ENCODE measurements at regions not wholly inside any gene's neighbourhood (a gene's known extent, or its start where the extent isn't known, plus 50 kb on each side); places are given as distances from the start of the nearest gene placed in this dataset.

- Mint-ChIP-seq H3K36me3 (no peaks in the 10 kb centered on the region), H3K27me3 (peaks cover 1% of the 10 kb centered on the region), H3K9me3 (no peaks in the 10 kb centered on the region), H3K4me3 (no peak overlapping the region), H3K27ac (no peak overlapping the region), H3K4me1 (no peaks in the 10 kb centered on the region)
Measured at GRCh38 chr2:222810044-222810443, 50.8 kb upstream of the ACSL3 start.
